IMR-90 (cell line): ENCODE measurements at regions not wholly inside any gene's neighbourhood (a gene's known extent, or its start where the extent isn't known, plus 50 kb on each side); places are given as distances from the start of the nearest gene placed in this dataset.

ENCODE experiments used
- ATAC-seq: fragments of 200-7000 bp; cut with Tn5 transposase; 2 replicates; pipeline ENCODE4 v1.9.1; 2020; ENCODE audit warnings: low read depth, mild to moderate bottlenecking, moderate library complexity
- BruUV-seq: library from RNA; stranded (reverse); fragments of 400-500 nt; replicated peaks from 2 replicates; lab custom pipeline; 2021; lab: Mats Ljungman, UMichigan
- CTCF ChIA-PET: fragments of 300-600 bp; formaldehyde crosslinking; extraction: SDS; loops from one replicate; lab custom pipeline; 2021; ENCODE audit warnings: antibody characterized with exemption; lab: Yijun Ruan, JAX
- POLR2A ChIA-PET: fragments of 300-600 bp; sonication (Branson Sonifier 250); formaldehyde crosslinking; loops from one replicate; lab custom pipeline; 2022; ENCODE audit warnings: antibody characterized with exemption; ENCODE audit not compliant: unreplicated experiment; lab: Charles Lee
- DNase-seq: peaks from one replicate; pipeline ENCODE4 v3.0.0; 2013
- H2AFZ ChIP-seq: replicated peaks from 2 replicates; pipeline ENCODE3; 2013; ENCODE audit warnings: low read length, mild to moderate bottlenecking; ENCODE audit not compliant: poor library complexity
- H2AK5ac ChIP-seq: 2 replicates; pipeline ENCODE4 v1.6.1; 2013; ENCODE audit warnings: low read depth, low read length, inconsistent platforms
- H2AK9ac ChIP-seq: replicated peaks from 2 replicates; pipeline ENCODE3; 2013; ENCODE audit warnings: mild to moderate bottlenecking, low read depth, low read length, moderate library complexity; ENCODE audit not compliant: poor library complexity
- H2BK120ac ChIP-seq: 2 replicates; pipeline ENCODE4 v1.6.1; 2013; ENCODE audit warnings: low read depth, low read length, inconsistent platforms
- H2BK15ac ChIP-seq: 3 replicates; pipeline ENCODE4 v1.6.1; 2013; ENCODE audit warnings: low read depth, low read length, inconsistent platforms
- H2BK20ac ChIP-seq: 2 replicates; pipeline ENCODE4 v1.6.1; 2013; ENCODE audit warnings: low read depth, mild to moderate bottlenecking, inconsistent platforms, low read length, moderate library complexity
- H2BK5ac ChIP-seq: 2 replicates; pipeline ENCODE4 v1.6.1; 2013; ENCODE audit warnings: mild to moderate bottlenecking, low read depth, low read length, inconsistent platforms; ENCODE audit not compliant: poor library complexity, severe bottlenecking
- H3K14ac ChIP-seq: replicated peaks from 2 replicates; pipeline ENCODE4 v1.6.1; 2013; ENCODE audit warnings: low read depth, low read length, inconsistent platforms
- H3K18ac ChIP-seq: 2 replicates; pipeline ENCODE4 v1.6.1; 2013; ENCODE audit warnings: low read depth, low read length, control low read depth
- H3K23ac ChIP-seq: 2 replicates; pipeline ENCODE4 v1.6.1; 2013; ENCODE audit warnings: low read depth, low read length, inconsistent platforms
- H3K27ac ChIP-seq: 2 replicates; pipeline ENCODE4 v1.5.1; 2013; ENCODE audit warnings: mild to moderate bottlenecking, control low read depth, low read length; ENCODE audit not compliant: insufficient read depth
- H3K27me3 ChIP-seq: 2 replicates; pipeline ENCODE4 v1.6.1; 2013; ENCODE audit warnings: low read length; ENCODE audit not compliant: control insufficient read depth, insufficient read depth
- H3K36me3 ChIP-seq: 2 replicates; pipeline ENCODE4 v1.6.1; 2013; ENCODE audit warnings: low read length, mixed read lengths; ENCODE audit not compliant: control insufficient read depth, insufficient read depth
- H3K4ac ChIP-seq: 2 replicates; pipeline ENCODE4 v1.6.1; 2013; ENCODE audit warnings: low read depth, low read length, inconsistent platforms
- H3K4me1 ChIP-seq: 2 replicates; pipeline ENCODE4 v1.6.1; 2013; ENCODE audit warnings: low read length, mixed read lengths; ENCODE audit not compliant: control insufficient read depth, insufficient read depth
- H3K4me2 ChIP-seq: 2 replicates; pipeline ENCODE4 v1.6.1; 2013; ENCODE audit warnings: low read depth, mild to moderate bottlenecking, control low read depth, low read length, moderate library complexity
- H3K4me3 ChIP-seq: 2 replicates; pipeline ENCODE4 v1.5.1; 2013; ENCODE audit warnings: low read depth, mild to moderate bottlenecking, control low read depth, low read length, moderate library complexity; ENCODE audit not compliant: insufficient read depth
- H3K56ac ChIP-seq: 2 replicates; pipeline ENCODE4 v1.6.1; 2013; ENCODE audit warnings: low read length, inconsistent platforms; ENCODE audit not compliant: insufficient read depth; ENCODE audit errors: extremely low read depth
- H3K79me1 ChIP-seq, 2 experiments: 2 replicates each; pipeline ENCODE4 v1.6.1; 2013; ENCODE audit warnings: low read length in 2 of 2, inconsistent platforms in 1 of 2, low read depth in 1 of 2
- H3K9ac ChIP-seq: 2 replicates; pipeline ENCODE4 v1.6.1; 2013; ENCODE audit warnings: low read depth, low read length, control low read depth
- H3K9me1 ChIP-seq: 2 replicates; pipeline ENCODE4 v1.6.1; 2013; ENCODE audit warnings: low read length, inconsistent platforms; ENCODE audit not compliant: insufficient read depth
- H3K9me3 ChIP-seq: 2 replicates; pipeline ENCODE4 v1.6.1; 2013; ENCODE audit warnings: low read length; ENCODE audit not compliant: control insufficient read depth, insufficient read depth
- H4K20me1 ChIP-seq: 2 replicates; pipeline ENCODE4 v1.6.1; 2013; ENCODE audit warnings: low read length, inconsistent platforms; ENCODE audit not compliant: insufficient read depth
- H4K5ac ChIP-seq: 2 replicates; pipeline ENCODE4 v1.6.1; 2013; ENCODE audit warnings: mild to moderate bottlenecking, low read depth, low read length, control low read depth
- H4K8ac ChIP-seq, 2 experiments: 2 replicates each; pipeline ENCODE4 v1.6.1; 2013; ENCODE audit warnings: low read depth in 2 of 2, low read length in 2 of 2, control low read depth in 1 of 2, inconsistent platforms in 1 of 2
- H4K91ac ChIP-seq: 2 replicates; pipeline ENCODE4 v1.6.1; 2013; ENCODE audit warnings: low read depth, low read length, inconsistent platforms; ENCODE audit not compliant: insufficient read depth
- BHLHE40 ChIP-seq: fragments of 150-350 bp; IDR thresholded peaks from 2 replicates; pipeline ENCODE4 v1.6.1; 2016; ENCODE audit warnings: mild to moderate bottlenecking, low read depth, low read length
- MAFK ChIP-seq: IDR thresholded peaks from 2 replicates; pipeline ENCODE4 v1.6.1; 2012; ENCODE audit warnings: low read depth, low read length, improper control_type of control experiment
- POLR2A ChIP-seq: IDR thresholded peaks from 2 replicates; pipeline ENCODE4 v1.6.1; 2012; ENCODE audit warnings: mild to moderate bottlenecking, low read depth, low read length
- RAD21 ChIP-seq: IDR thresholded peaks from 2 replicates; pipeline ENCODE4 v1.6.1; 2012; ENCODE audit warnings: low read length, improper control_type of control experiment
- USF2 ChIP-seq: fragments of 150-350 bp; IDR thresholded peaks from 2 replicates; pipeline ENCODE4 v1.6.1; 2017; ENCODE audit warnings: mild to moderate bottlenecking, antibody characterized with exemption, low read length, low read depth
- WGBS, 2 experiments: methylation state at CpG; one replicate each; pipeline versions ENCODE4 v1.1.5 to v1.1.7; 2013; ENCODE audit warnings: missing lambda C conversion rate in 2 of 2; ENCODE audit not compliant: insufficient read length in 1 of 2; ENCODE audit errors: extremely low coverage in 2 of 2; 5-methylcytosine and 5-hydroxymethylcytosine counted together
- dilution Hi-C: fragments of 300-500 bp; cut with HindIII; formaldehyde crosslinking; loops from one replicate; pipeline ENCODE4 v1.14.3; 2018; ENCODE audit warnings: low sequenced_read_pairs; ENCODE audit not compliant: unreplicated experiment
- in situ Hi-C: fragments of 300-500 bp; cut with MboI; formaldehyde crosslinking; loops from 3 replicates; pipeline ENCODE4 v1.14.3; 2019; ENCODE audit warnings: low sequenced_read_pairs, inconsistent platforms, mixed read lengths
- intact Hi-C: fragments of 100-400 bp; cut with micrococcal nuclease; formaldehyde crosslinking; loops from 2 replicates; pipeline ENCODE4 v1.10.0; 2022

DNA sequence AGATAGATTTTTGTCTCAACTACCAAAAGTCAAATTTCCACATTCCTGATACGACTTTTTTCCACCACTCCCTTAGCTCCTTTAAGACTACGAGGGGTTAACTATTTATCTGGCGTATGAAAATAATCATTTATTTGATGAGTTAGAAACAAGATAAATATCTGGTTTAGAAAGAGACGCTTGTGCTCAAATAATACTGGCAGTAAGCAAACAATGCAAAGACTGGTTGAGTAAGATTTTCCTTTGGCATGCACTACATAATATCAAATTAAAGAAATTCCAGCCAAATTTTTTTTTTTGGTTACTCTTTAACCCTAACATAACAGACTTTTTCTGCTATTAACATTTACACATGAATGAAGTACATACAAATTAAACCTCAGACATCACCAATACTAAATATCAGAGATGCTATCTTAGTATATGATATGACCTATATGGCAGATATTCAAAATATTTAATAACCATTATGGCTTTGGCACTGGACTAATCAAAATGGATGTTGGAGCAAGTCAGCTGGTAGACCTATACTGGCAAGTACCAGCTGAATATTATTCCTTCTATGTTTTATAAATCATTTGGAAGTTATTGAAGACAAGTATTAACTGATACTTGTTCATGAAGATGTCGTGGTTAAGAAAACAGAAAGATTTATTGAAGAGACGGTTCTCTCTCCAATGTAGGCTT is 345.3 kb downstream of the TFAP2B start:
- intact Hi-C loops, result no loop called here
- no peaks in the 10 kb centered on the region for H3K9me1 ChIP-seq

More for the DNA sequence above, 345.3 kb downstream of the TFAP2B start:
- H4K8ac ChIP-seq, result no peak overlapping the region
- no peak overlapping the region for H2BK5ac ChIP-seq
- no peak overlapping the region for H2BK20ac ChIP-seq
- H3K4ac ChIP-seq, result no peak overlapping the region
- H3K79me1 ChIP-seq, result no peaks in the 10 kb centered on the region
- H3K4me2 ChIP-seq, result no peak overlapping the region
- no peak overlapping the region for H3K9ac ChIP-seq
- no peak overlapping the region for H3K14ac ChIP-seq
- no peak overlapping the region for H4K91ac ChIP-seq
- dilution Hi-C loops (no loop called here), in situ Hi-C loops (no loop called here)
- H4K5ac ChIP-seq, result no peak overlapping the region
- ATAC-seq (no peak), DNase-seq (no peak)
- H3K27me3 ChIP-seq, result no peaks in the 10 kb centered on the region
- H3K36me3 ChIP-seq, result no peaks in the 10 kb centered on the region
- H2AFZ ChIP-seq, result no peak overlapping the region
- no peak overlapping the region for H2BK120ac ChIP-seq
- H2AK5ac ChIP-seq, result no peak overlapping the region
- CTCF ChIA-PET, result interaction anchor here (0.7 kb wide), 1 partner anchor 857 kb away, joined by 3 read pairs; no protein-coding TSS in a partner anchor
- no TSS peak for BruUV-seq
- no peak overlapping the region for H3K4me3 ChIP-seq
- TF ChIP-seq USF2 (no peak), BHLHE40 (no peak), POLR2A (no peak), RAD21 (no peak), MAFK (no peak)
- no peak overlapping the region for H3K56ac ChIP-seq
- no peaks in the 10 kb centered on the region for H4K20me1 ChIP-seq
- no peak overlapping the region for H3K27ac ChIP-seq
- H2BK15ac ChIP-seq, result no peak overlapping the region
- no peak overlapping the region for H2AK9ac ChIP-seq
- POLR2A ChIA-PET, result no interaction called here
- 67% methylated on average over 1 of the region's 6 CpGs; no CpG with 5 or more reads in 1 of the 2 experiments for WGBS, 2 experiments
- no peak overlapping the region for H3K18ac ChIP-seq
- H3K4me1 ChIP-seq, result no peaks in the 10 kb centered on the region
- H3K23ac ChIP-seq, result no peak overlapping the region
- H3K9me3 ChIP-seq, result no peaks in the 10 kb centered on the region
